ENCODE measurements at regions not wholly inside any gene's neighbourhood (a gene's known extent, or its start where the extent isn't known, plus 50 kb on each side); places are given as distances from the start of the nearest gene placed in this dataset.

DNA sequence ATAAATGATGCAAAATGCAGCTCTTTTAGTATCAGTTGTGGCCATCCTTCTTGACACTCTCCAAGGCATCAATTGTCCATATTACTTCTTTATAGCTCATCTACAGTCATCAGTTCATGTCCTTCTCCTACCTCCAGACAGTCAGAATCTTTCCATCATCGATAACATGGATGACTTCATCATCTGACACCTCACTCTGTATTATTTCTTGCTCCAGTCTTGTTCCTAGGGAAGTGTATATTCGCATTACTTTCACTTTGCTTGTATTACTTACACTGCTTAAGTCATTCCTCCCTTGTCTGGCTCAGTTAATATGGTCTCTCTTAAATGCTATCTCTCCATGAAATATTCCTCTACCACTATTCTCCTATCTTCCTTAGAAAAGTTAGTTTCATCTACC is 999.1 kb upstream of the SLC10A2 start:
- Histone ChIP-seq H3K9me3 (no peaks in the 10 kb centered on the region), H3K4me1 (ENCODE audit: control insufficient read depth in 1 of 2, insufficient read depth in 1 of 2, low read depth in 1 of 2, low read length in 1 of 2) (no peaks in the 10 kb centered on the region), H3K27ac (no peak overlapping the region), H3K4me3 (ENCODE audit: low read depth in 1 of 2, low read length in 1 of 2) (no peak overlapping the region), H3K27me3 (no peaks in the 10 kb centered on the region), H3K36me3 (no peaks in the 10 kb centered on the region)
- TF ChIP-seq, protein P1, sequence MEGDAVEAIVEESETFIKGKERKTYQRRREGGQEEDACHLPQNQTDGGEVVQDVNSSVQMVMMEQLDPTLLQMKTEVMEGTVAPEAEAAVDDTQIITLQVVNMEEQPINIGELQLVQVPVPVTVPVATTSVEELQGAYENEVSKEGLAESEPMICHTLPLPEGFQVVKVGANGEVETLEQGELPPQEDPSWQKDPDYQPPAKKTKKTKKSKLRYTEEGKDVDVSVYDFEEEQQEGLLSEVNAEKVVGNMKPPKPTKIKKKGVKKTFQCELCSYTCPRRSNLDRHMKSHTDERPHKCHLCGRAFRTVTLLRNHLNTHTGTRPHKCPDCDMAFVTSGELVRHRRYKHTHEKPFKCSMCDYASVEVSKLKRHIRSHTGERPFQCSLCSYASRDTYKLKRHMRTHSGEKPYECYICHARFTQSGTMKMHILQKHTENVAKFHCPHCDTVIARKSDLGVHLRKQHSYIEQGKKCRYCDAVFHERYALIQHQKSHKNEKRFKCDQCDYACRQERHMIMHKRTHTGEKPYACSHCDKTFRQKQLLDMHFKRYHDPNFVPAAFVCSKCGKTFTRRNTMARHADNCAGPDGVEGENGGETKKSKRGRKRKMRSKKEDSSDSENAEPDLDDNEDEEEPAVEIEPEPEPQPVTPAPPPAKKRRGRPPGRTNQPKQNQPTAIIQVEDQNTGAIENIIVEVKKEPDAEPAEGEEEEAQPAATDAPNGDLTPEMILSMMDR (IDR thresholded peaks at IDR 0.05), result no peak

DNA sequence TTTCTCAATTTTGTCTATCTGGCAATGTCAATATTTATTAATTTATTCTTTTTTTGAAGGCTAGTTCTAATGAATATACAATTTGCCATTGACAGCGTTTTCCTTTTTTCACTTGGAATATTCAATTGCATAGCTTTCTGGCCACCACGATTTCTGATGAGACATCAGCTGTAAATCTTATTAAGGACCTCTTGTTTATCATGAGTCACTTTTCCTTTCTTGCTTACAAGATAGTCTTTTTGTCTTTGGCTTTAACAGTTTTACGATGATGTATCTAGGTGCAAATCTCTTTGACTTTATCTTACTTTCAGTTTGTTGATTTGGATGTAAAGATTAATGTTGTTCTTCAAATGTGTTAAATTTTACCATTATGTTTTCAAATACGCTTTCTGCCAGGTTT is 991.6 kb upstream of the SLC10A2 start:
- TF ChIP-seq, protein P1 (IDR thresholded peaks at IDR 0.05), result no peak
- Histone ChIP-seq H3K27ac (no peak overlapping the region), H3K27me3 (no peaks in the 10 kb centered on the region), H3K36me3 (no peaks in the 10 kb centered on the region), H3K4me3 (ENCODE audit: low read depth in 1 of 2, low read length in 1 of 2) (no peak overlapping the region), H3K4me1 (ENCODE audit: control insufficient read depth in 1 of 2, insufficient read depth in 1 of 2, low read depth in 1 of 2, low read length in 1 of 2) (no peaks in the 10 kb centered on the region), H3K9me3 (no peaks in the 10 kb centered on the region)

DNA sequence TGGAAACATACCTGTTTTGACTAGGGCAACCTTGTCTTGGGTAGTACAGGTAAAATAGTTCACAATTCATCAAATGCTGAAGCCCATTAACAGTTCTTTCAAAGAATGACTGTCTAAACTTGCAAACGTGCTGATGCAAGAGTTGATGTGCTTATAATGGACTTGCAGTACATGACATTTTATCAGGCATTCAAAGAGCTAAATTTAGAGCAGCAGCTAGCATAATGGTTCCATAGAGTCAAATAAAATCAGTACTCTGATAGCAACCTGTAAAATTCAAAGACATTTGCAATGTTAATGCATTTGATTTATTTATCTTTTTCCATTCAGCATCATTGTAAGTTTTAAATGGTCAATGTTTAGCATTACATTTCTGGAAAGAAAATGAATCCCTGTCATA is 979.7 kb upstream of the SLC10A2 start:
- Histone ChIP-seq H3K27me3 (no peaks in the 10 kb centered on the region), H3K27ac (no peak overlapping the region), H3K4me3 (ENCODE audit: low read depth in 1 of 2, low read length in 1 of 2) (no peak overlapping the region), H3K4me1 (ENCODE audit: control insufficient read depth in 1 of 2, insufficient read depth in 1 of 2, low read depth in 1 of 2, low read length in 1 of 2) (no peaks in the 10 kb centered on the region), H3K36me3 (no peaks in the 10 kb centered on the region), H3K9me3 (no peaks in the 10 kb centered on the region)
- TF ChIP-seq, protein P1 (IDR thresholded peaks at IDR 0.05), result no peak

DNA sequence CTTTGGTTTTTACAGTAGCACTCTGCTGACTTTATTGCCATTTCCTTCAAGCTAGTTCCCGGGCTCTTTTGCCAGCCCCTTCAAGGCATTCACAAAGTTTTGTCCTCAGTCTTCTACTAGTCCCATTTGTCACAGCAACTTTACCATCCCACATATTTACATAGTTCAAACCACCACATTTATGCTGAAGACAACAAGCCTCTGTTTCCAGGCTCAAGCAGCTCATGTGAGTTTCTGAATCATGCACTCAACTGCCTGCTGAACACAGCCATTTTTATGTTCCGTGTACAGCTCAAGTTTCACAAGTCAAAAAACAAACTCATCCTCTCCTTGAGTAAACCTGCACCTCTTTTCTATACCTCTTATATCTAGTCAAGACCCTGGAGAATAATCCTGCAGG is 977.0 kb upstream of the SLC10A2 start:
- H3K27me3 ChIP-seq, result no peaks in the 10 kb centered on the region
- no peaks in the 10 kb centered on the region for H3K36me3 ChIP-seq
- H3K4me3 ChIP-seq (ENCODE audit: low read depth in 1 of 2, low read length in 1 of 2), result no peak overlapping the region
- no peaks in the 10 kb centered on the region for H3K4me1 ChIP-seq (ENCODE audit: control insufficient read depth in 1 of 2, insufficient read depth in 1 of 2, low read depth in 1 of 2, low read length in 1 of 2)
- no peak overlapping the region for H3K27ac ChIP-seq
- no peaks in the 10 kb centered on the region for H3K9me3 ChIP-seq
- TF ChIP-seq, protein P1 (IDR thresholded peaks at IDR 0.05), result no peak

DNA sequence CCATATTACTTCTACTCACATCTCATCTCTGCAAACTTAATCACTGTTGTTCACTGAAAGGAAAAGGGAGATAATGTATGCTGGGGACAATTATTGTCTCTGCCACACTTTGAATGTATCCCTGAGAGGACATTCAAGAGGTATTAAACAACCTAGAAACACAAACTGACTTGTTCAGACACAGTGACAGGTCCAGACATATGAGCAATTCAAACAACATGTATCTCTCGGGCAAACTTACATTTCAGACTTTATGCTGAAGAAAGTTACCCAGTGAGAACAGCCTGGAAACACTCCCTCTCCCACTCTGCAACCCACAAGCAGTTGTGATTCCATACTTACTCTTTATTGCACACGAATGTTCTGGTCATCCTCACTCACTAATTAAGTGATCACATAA is 968.7 kb upstream of the SLC10A2 start:
- Histone ChIP-seq H3K27me3 (no peaks in the 10 kb centered on the region), H3K4me1 (ENCODE audit: control insufficient read depth in 1 of 2, insufficient read depth in 1 of 2, low read depth in 1 of 2, low read length in 1 of 2) (no peaks in the 10 kb centered on the region), H3K36me3 (no peaks in the 10 kb centered on the region), H3K27ac (no peak overlapping the region), H3K9me3 (no peaks in the 10 kb centered on the region), H3K4me3 (ENCODE audit: low read depth in 1 of 2, low read length in 1 of 2) (no peak overlapping the region)
- TF ChIP-seq, protein P1 (IDR thresholded peaks at IDR 0.05), result no peak

DNA sequence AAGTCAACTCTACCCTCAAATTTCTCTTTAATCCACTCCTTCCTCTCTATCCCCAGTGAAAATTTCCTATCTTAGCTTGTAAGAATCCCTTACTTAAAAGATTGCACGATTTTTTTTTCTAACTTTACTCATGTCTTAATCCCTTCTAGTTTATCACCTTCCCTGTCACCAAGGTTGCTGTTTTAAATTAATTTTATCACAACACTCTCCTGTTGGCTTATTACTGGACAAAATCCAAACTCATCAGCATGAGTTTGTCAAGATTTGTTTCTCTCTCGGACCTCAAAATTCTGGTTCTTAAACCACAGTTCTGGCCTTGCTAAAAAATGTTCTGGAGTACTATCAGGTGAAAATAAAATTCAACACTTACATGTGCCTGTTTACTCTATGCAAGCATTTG is 959.1 kb upstream of the SLC10A2 start:
- H3K4me3 ChIP-seq (ENCODE audit: low read depth in 1 of 2, low read length in 1 of 2), result no peak overlapping the region
- TF ChIP-seq, protein P1 (IDR thresholded peaks at IDR 0.05), result no peak
- H3K36me3 ChIP-seq, result no peaks in the 10 kb centered on the region
- no peak overlapping the region for H3K27ac ChIP-seq
- H3K27me3 ChIP-seq, result no peaks in the 10 kb centered on the region
- H3K9me3 ChIP-seq, result peaks cover 3% of the 10 kb centered on the region
- H3K4me1 ChIP-seq (ENCODE audit: control insufficient read depth in 1 of 2, insufficient read depth in 1 of 2, low read depth in 1 of 2, low read length in 1 of 2), result no peaks in the 10 kb centered on the region

Data from neutrophil (primary cell).